Breast epithelium (tissue), 4 donors: ENCODE measurements at regions not wholly inside any gene's neighbourhood (a gene's known extent, or its start where the extent isn't known, plus 50 kb on each side); places are given as distances from the start of the nearest gene placed in this dataset.

Experiments used
- DNase-seq, 2 donors: peaks; one replicate each; pipeline ENCODE4 v3.0.0-alpha.2; 2019; ENCODE audit warnings: low spot score in 2 of 2
- H3K27ac ChIP-seq, 2 donors: fragments of 200-600 bp; sonication (generic) in 1 of 2; one replicate each; pipeline ENCODE4 v1.5.1; 2016 to 2019; ENCODE audit warnings: mild to moderate bottlenecking in 1 of 2
- H3K27me3 ChIP-seq, 2 donors: fragments of 200-600 bp; sonication (generic) in 1 of 2; one replicate each; pipeline versions ENCODE4 v1.5.1 to v1.6.0; 2017 to 2019; ENCODE audit warnings: control low read depth in 1 of 2, mild to moderate bottlenecking in 1 of 2
- H3K36me3 ChIP-seq: fragments of 200-600 bp; one replicate; pipeline ENCODE4 v1.5.1; 2019
- H3K4me1 ChIP-seq, 2 donors: fragments of 200-600 bp; sonication (generic); one replicate each; pipeline ENCODE4 v1.5.1; 2016 to 2019; ENCODE audit warnings: control low read depth in 1 of 2
- H3K4me3 ChIP-seq, 3 donors: fragments of 200-600 bp; sonication (generic); 1 replicate in 2 of 3; 2 replicates in 1 of 3; pipeline ENCODE4 v1.5.1; 2016 to 2019; ENCODE audit warnings: mild to moderate bottlenecking in 3 of 3, moderate library complexity in 2 of 3
- H3K9me3 ChIP-seq, 2 donors: fragments of 200-600 bp; sonication (generic) in 1 of 2; one replicate each; pipeline ENCODE4 v1.5.1; 2016 to 2019; ENCODE audit warnings: control low read depth in 1 of 2
- POLR2A ChIP-seq: fragments of 450-650 bp; IDR thresholded peaks from one replicate; pipeline ENCODE4 v1.6.1; 2016; ENCODE audit warnings: antibody characterized with exemption, mild to moderate bottlenecking, moderate library complexity
- POLR2AphosphoS5 ChIP-seq, 3 donors: sonication (generic); formaldehyde crosslinking; IDR thresholded peaks; one replicate each; pipeline ENCODE4 v1.6.1; 2017; ENCODE audit warnings: antibody characterized with exemption in 3 of 3
- intact Hi-C: fragments of 100-400 bp; cut with DNase I; formaldehyde crosslinking; loops from one replicate; pipeline ENCODE4 v1.15.1; 2023; ENCODE audit warnings: low total_unique reads
- TF ChIP-seq, protein P1 (sequence below), 3 donors: fragments of 450-650 bp; IDR thresholded peaks; one replicate each; pipeline ENCODE4 v1.5.1; 2016 to 2017; ENCODE audit warnings: antibody characterized with exemption in 3 of 3, mild to moderate bottlenecking in 3 of 3, moderate library complexity in 3 of 3

DNA sequence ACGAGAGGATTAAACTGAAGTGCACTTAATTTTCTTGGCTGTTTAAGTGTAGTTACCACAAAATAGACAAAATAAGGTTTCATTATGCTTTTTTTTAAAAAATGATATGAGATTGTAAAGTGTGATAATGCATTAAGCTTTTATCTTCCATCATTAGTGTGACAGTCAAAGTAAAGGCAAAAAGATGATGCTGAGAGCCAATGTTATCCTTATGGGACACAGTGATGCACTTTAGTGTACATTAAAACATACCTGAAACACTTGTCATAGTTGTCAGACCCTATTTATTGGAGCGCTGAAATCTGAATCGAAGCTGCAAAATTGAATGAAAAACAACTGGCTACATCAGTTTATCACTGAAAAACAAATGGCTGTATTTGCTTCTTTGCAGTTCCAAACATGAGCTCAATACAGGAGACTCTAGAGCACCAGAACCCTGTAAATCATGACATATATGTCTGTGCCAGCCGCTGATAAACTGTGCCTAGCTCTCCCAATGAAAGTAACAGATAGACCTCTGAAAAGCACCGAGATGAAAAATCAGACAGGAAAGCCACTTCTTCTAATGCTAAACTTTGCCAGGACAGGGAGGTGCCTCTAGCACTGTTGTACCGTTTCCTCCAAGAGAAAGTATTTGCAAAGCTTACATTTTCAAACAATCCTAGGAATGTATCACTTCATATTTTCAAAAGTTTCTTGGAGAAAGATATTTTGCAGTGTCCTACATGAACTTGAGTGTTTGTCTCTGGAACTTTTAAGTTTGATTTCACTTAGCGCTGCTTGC lies 120.7 kb upstream of the TMPRSS15 start:
- no peaks in the 10 kb centered on the region for H3K36me3 ChIP-seq
- no peak overlapping the region for H3K4me3 ChIP-seq
- H3K9me3 ChIP-seq = no peaks in the 10 kb centered on the region
- H3K27me3 ChIP-seq = no peaks in the 10 kb centered on the region
- H3K4me1 ChIP-seq = no peaks in the 10 kb centered on the region
- TF ChIP-seq POLR2AphosphoS5 (IDR thresholded peaks at IDR 0.05) (no peak), POLR2A (no peak)
- TF ChIP-seq, protein P1, sequence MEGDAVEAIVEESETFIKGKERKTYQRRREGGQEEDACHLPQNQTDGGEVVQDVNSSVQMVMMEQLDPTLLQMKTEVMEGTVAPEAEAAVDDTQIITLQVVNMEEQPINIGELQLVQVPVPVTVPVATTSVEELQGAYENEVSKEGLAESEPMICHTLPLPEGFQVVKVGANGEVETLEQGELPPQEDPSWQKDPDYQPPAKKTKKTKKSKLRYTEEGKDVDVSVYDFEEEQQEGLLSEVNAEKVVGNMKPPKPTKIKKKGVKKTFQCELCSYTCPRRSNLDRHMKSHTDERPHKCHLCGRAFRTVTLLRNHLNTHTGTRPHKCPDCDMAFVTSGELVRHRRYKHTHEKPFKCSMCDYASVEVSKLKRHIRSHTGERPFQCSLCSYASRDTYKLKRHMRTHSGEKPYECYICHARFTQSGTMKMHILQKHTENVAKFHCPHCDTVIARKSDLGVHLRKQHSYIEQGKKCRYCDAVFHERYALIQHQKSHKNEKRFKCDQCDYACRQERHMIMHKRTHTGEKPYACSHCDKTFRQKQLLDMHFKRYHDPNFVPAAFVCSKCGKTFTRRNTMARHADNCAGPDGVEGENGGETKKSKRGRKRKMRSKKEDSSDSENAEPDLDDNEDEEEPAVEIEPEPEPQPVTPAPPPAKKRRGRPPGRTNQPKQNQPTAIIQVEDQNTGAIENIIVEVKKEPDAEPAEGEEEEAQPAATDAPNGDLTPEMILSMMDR (IDR thresholded peaks at IDR 0.05) = no peak
- H3K27ac ChIP-seq = no peak overlapping the region
- DNase-seq = no peak
- intact Hi-C loops = no loop called here

DNA sequence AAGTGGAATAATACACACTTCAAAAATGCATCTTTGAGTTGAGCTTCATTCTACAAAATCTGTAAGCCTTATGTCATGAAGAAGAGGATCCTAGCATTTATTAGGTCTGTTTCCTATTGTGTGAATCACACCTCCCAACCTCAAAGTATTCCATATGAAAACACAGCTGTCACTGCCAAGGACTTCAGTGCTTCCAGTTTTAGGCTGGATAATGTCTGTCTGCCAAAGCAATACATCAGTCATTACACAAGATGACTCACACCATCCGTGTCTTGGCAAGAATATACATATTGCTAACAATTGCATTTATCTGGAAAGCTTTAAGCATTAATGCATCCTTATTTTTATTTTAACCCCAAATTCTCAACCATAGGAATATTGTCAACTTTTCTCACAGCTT lies 125.7 kb upstream of the TMPRSS15 start:
- Histone ChIP-seq H3K4me1 (no peaks in the 10 kb centered on the region), H3K27me3 (no peaks in the 10 kb centered on the region), H3K9me3 (no peaks in the 10 kb centered on the region), H3K27ac (no peak overlapping the region), H3K4me3 (no peak overlapping the region), H3K36me3 (no peaks in the 10 kb centered on the region)
- no peak for DNase-seq
- intact Hi-C loops = no loop called here
- TF ChIP-seq POLR2A (no peak), POLR2AphosphoS5 (IDR thresholded peaks at IDR 0.05) (no peak)
- TF ChIP-seq, protein P1 (IDR thresholded peaks at IDR 0.05) = no peak

DNA sequence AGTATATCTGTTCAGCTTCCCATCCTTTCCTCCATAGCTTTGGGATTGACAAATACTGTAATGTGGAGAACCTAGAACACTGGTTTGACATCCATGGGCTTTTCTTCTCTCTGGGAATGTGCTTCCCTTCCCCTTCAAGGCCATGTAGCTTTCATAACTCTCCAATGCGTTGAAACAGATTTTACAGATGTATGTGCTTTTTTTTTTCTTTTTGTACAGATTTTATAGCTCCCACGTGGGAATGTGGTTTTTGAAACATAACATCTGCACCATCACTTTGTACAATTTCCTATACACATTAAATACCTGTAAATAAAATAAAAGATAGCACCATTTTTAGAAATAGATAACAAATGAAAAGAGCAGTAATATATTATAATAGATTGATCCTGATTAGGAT lies 138.5 kb upstream of the TMPRSS15 start:
- no peaks in the 10 kb centered on the region for H3K27me3 ChIP-seq
- H3K27ac ChIP-seq = no peak overlapping the region
- TF ChIP-seq, protein P1 (IDR thresholded peaks at IDR 0.05) = no peak
- TF ChIP-seq POLR2AphosphoS5 (IDR thresholded peaks at IDR 0.05) (no peak), POLR2A (no peak)
- no peaks in the 10 kb centered on the region for H3K36me3 ChIP-seq
- intact Hi-C loops = no loop called here
- no peak for DNase-seq
- H3K4me3 ChIP-seq = no peak overlapping the region
- no peaks in the 10 kb centered on the region for H3K9me3 ChIP-seq
- no peaks in the 10 kb centered on the region for H3K4me1 ChIP-seq

DNA sequence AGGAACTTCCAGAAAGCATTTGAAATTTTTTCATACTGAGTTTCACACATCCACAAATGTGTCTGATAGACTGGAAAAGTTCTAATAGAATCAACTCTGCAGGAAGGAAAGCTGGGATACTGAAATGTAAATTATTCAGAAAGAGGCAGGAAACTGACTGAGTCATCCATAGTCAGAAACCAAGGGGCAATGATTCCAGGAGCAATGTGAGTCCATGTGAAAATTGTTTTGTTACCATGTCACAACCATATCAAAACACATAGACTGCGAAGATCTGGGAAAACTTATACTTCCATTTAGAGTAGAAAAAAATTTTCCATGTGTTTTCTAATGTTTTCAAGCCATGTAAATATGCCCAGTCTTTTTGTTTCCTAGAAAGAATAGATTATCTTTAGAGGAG lies 142.3 kb upstream of the TMPRSS15 start:
- Histone ChIP-seq H3K4me1 (no peaks in the 10 kb centered on the region), H3K27me3 (no peaks in the 10 kb centered on the region), H3K36me3 (no peaks in the 10 kb centered on the region), H3K27ac (no peak overlapping the region), H3K4me3 (no peak overlapping the region), H3K9me3 (no peaks in the 10 kb centered on the region)
- no peak for TF ChIP-seq POLR2AphosphoS5 (IDR thresholded peaks at IDR 0.05)
- TF ChIP-seq, protein P1 (IDR thresholded peaks at IDR 0.05) = no peak
- TF ChIP-seq POLR2A = no peak
- DNase-seq = no peak
- intact Hi-C loops = no loop called here

DNA sequence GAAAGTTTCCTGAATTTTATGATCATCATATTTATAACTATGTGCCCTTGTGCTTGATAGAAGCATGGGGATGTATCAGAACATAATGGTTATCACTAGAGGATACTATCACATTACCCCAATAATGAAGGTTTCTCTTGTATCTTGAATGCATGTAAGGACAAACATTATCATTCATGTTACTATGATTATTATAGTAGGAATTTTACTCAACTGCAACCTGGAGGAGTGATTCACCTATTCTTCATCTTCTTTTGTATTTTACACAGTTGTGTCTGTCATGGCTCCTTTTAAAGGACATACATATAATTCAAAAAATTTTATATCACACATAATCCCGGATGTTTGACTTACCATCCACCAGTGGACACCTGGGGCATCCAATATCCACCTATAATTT lies 143.8 kb upstream of the TMPRSS15 start:
- H3K27me3 ChIP-seq = no peaks in the 10 kb centered on the region
- intact Hi-C loops = no loop called here
- no peaks in the 10 kb centered on the region for H3K4me1 ChIP-seq
- no peak overlapping the region for H3K27ac ChIP-seq
- no peak for DNase-seq
- H3K36me3 ChIP-seq = no peaks in the 10 kb centered on the region
- TF ChIP-seq POLR2A (no peak), POLR2AphosphoS5 (IDR thresholded peaks at IDR 0.05) (no peak)
- TF ChIP-seq, protein P1 (IDR thresholded peaks at IDR 0.05) = no peak
- H3K4me3 ChIP-seq = no peak overlapping the region
- no peaks in the 10 kb centered on the region for H3K9me3 ChIP-seq
